ENCODE measurements at regions not wholly inside any gene's neighbourhood (a gene's known extent, or its start where the extent isn't known, plus 50 kb on each side); places are given as distances from the start of the nearest gene placed in this dataset.

- ChIA-PET POLR2A (ENCODE audit: unreplicated experiment) (no interaction called here), CTCF (no interaction called here)
- no peak overlapping the region for H3K27ac ChIP-seq
- H3K4me3 ChIP-seq, result no peak overlapping the region
- no peaks in the 10 kb centered on the region for H3K9me3 ChIP-seq (ENCODE audit: insufficient read depth, low read depth)
- H4K20me1 ChIP-seq (ENCODE audit: insufficient read depth), result no peaks in the 10 kb centered on the region
- H3K9me2 ChIP-seq (ENCODE audit: insufficient read depth), result no peaks in the 10 kb centered on the region
- no peaks in the 10 kb centered on the region for H3K36me3 ChIP-seq (ENCODE audit: low read depth)
- intact Hi-C loops (cut with micrococcal nuclease; ENCODE audit: unreplicated experiment), result no loop called here
- DNase-seq, result no peak
- no peak overlapping the region for H3K4me2 ChIP-seq
- H3K79me2 ChIP-seq (ENCODE audit: low read depth), result no peaks in the 10 kb centered on the region
- BruUV-seq (replicated peaks), result no TSS peak
- TF ChIP-seq EZH2 (IDR thresholded peaks at IDR 0.05; ENCODE audit: low read depth) (no peak), CTCF (conservative IDR thresholded peaks at IDR 0.05) (no peak)
- H3F3A ChIP-seq (ENCODE audit: insufficient read depth, low read depth), result no peaks in the 10 kb centered on the region
- H2AFZ ChIP-seq, result no peak overlapping the region
- no peaks in the 10 kb centered on the region for H3K4me1 ChIP-seq (replicated peaks; ENCODE audit: insufficient read depth)
- no peaks in the 10 kb centered on the region for H3K27me3 ChIP-seq (ENCODE audit: insufficient read depth, low read depth)
Measured at GRCh38 chr4:10750714-10751113, 66.1 kb upstream of the CLNK start.

GRCh38 chr4:10747186-10747585 lies 62.6 kb upstream of the CLNK start:
- POLR2A ChIA-PET (ENCODE audit: unreplicated experiment), result no interaction called here
- no peaks in the 10 kb centered on the region for H3K79me2 ChIP-seq (ENCODE audit: low read depth)
- no peaks in the 10 kb centered on the region for H3F3A ChIP-seq (ENCODE audit: insufficient read depth, low read depth)
- no peaks in the 10 kb centered on the region for H3K36me3 ChIP-seq (ENCODE audit: low read depth)
- TF ChIP-seq EZH2 (IDR thresholded peaks at IDR 0.05; ENCODE audit: low read depth) (no peak), CTCF (conservative IDR thresholded peaks at IDR 0.05) (no peak)
- H3K4me3 ChIP-seq, result no peak overlapping the region
- H3K27me3 ChIP-seq (ENCODE audit: insufficient read depth, low read depth), result no peaks in the 10 kb centered on the region
- H3K4me2 ChIP-seq, result no peak overlapping the region
- H3K27ac ChIP-seq, result no peak overlapping the region
- CTCF ChIA-PET, result no interaction called here
- no peak overlapping the region for H2AFZ ChIP-seq
- BruUV-seq (replicated peaks), result no TSS peak
- H4K20me1 ChIP-seq (ENCODE audit: insufficient read depth), result no peaks in the 10 kb centered on the region
- H3K9me2 ChIP-seq (ENCODE audit: insufficient read depth), result no peaks in the 10 kb centered on the region
- no peaks in the 10 kb centered on the region for H3K9me3 ChIP-seq (ENCODE audit: insufficient read depth, low read depth)
- H3K4me1 ChIP-seq (replicated peaks; ENCODE audit: insufficient read depth), result no peaks in the 10 kb centered on the region
- intact Hi-C loops (cut with micrococcal nuclease; ENCODE audit: unreplicated experiment), result no loop called here
- no peak for DNase-seq

GRCh38 chr4:10746371-10747171 lies 62.0 kb upstream of the CLNK start:
- Histone ChIP-seq H3K4me2 (no peak overlapping the region), H3K79me2 (ENCODE audit: low read depth) (no peaks in the 10 kb centered on the region), H3K9me2 (ENCODE audit: insufficient read depth) (no peaks in the 10 kb centered on the region), H3K27me3 (ENCODE audit: insufficient read depth, low read depth) (no peaks in the 10 kb centered on the region), H3F3A (ENCODE audit: insufficient read depth, low read depth) (no peaks in the 10 kb centered on the region), H3K4me3 (no peak overlapping the region), H4K20me1 (ENCODE audit: insufficient read depth) (no peaks in the 10 kb centered on the region), H2AFZ (no peak overlapping the region), H3K36me3 (ENCODE audit: low read depth) (no peaks in the 10 kb centered on the region), H3K9me3 (ENCODE audit: insufficient read depth, low read depth) (no peaks in the 10 kb centered on the region), H3K27ac (no peak overlapping the region), H3K4me1 (replicated peaks; ENCODE audit: insufficient read depth) (no peaks in the 10 kb centered on the region)
- intact Hi-C loops (cut with micrococcal nuclease; ENCODE audit: unreplicated experiment), result no loop called here
- ChIA-PET CTCF (interaction anchor here (0.6 kb wide), 1 partner anchor 499 kb away, joined by 3 read pairs; no protein-coding TSS in a partner anchor), POLR2A (ENCODE audit: unreplicated experiment) (no interaction called here)
- DNase-seq, result no peak
- TF ChIP-seq CTCF (conservative IDR thresholded peaks at IDR 0.05) (no peak), EZH2 (IDR thresholded peaks at IDR 0.05; ENCODE audit: low read depth) (no peak)
- no TSS peak for BruUV-seq (replicated peaks)
